Panc1 (cell line): ENCODE measurements at regions not wholly inside any gene's neighbourhood (a gene's known extent, or its start where the extent isn't known, plus 50 kb on each side); places are given as distances from the start of the nearest gene placed in this dataset.

ENCODE experiments used
- REST ChIP-seq, 2 experiments: IDR thresholded peaks; 2 replicates each; pipeline ENCODE4 v1.6.1; 2011 to 2012; ENCODE audit warnings: low read depth in 2 of 2, control low read depth in 1 of 2, low read length in 1 of 2, mild to moderate bottlenecking in 1 of 2, moderate library complexity in 1 of 2; ENCODE audit not compliant: insufficient read depth in 1 of 2
- SIN3A ChIP-seq: IDR thresholded peaks from 2 replicates; pipeline ENCODE4 v1.6.1; 2012; ENCODE audit warnings: low read depth, mild to moderate bottlenecking, low read length, moderate library complexity, borderline replicate concordance; ENCODE audit not compliant: insufficient read depth
- TF ChIP-seq, protein P1 (sequence below): fragments of 450-650 bp; IDR thresholded peaks from 2 replicates; pipeline ENCODE4 v1.5.1; 2017; ENCODE audit warnings: mild to moderate bottlenecking

GRCh38 chr10:8705415-8705814, 650.9 kb downstream of the GATA3 start:
- TF ChIP-seq, protein P1, sequence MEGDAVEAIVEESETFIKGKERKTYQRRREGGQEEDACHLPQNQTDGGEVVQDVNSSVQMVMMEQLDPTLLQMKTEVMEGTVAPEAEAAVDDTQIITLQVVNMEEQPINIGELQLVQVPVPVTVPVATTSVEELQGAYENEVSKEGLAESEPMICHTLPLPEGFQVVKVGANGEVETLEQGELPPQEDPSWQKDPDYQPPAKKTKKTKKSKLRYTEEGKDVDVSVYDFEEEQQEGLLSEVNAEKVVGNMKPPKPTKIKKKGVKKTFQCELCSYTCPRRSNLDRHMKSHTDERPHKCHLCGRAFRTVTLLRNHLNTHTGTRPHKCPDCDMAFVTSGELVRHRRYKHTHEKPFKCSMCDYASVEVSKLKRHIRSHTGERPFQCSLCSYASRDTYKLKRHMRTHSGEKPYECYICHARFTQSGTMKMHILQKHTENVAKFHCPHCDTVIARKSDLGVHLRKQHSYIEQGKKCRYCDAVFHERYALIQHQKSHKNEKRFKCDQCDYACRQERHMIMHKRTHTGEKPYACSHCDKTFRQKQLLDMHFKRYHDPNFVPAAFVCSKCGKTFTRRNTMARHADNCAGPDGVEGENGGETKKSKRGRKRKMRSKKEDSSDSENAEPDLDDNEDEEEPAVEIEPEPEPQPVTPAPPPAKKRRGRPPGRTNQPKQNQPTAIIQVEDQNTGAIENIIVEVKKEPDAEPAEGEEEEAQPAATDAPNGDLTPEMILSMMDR: no peak
- TF ChIP-seq SIN3A (no peak), REST (IDR thresholded peaks at IDR 0.05; ENCODE audit: insufficient read depth in 1 of 2, low read depth in 2 of 2, low read length in 1 of 2) (no peak)
